ENCODE measurements at regions not wholly inside any gene's neighbourhood (a gene's known extent, or its start where the extent isn't known, plus 50 kb on each side); places are given as distances from the start of the nearest gene placed in this dataset.
A peak's percentile ranks its signal among the peaks of the same experiment; 100 is the strongest.
"Not testable (repeated sequence)": the region's sequence is repeated elsewhere in the genome, so short reads cannot be mapped to it uniquely, and the experiment has no call there.

DNA sequence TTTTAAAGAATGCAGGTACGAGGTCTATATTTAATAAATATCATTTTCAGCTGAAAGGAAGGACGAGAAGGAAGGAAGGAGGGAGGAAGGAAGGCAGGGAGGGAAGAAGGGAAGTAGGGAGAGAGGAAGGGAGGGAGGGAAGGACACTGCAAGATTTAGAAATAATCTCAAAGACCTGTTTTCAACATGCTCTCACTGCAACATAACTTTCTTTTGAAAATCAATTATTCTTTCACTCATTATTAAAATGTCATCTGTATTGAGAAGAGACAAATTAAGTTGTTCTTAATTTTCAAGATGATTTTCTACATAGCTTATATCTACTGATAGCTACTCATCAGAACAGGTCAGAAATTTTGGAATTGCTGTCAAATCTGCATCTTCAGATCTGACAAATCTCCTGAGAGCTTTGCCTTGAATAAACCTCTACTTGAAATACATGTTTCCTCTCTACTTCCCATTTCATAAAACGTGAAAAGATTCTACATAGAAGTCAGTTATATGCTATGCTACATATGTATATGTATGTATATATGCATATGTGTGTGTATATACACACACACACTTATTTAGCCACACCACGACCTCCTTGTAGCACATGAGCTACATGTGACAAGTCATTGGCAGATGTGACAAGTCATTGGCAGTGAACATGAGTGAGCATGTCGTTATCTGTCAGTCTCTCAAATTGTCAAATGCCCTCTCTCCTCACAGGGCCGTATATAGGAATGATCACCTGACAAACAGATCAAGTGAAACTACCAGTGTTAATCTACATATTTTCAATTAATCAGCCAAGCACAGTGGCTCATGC is 241.6 kb downstream of the LY86 start:
- H3K4me3 Mint-ChIP-seq = no peak overlapping the region
- H3K27ac Mint-ChIP-seq = no peak overlapping the region
- peaks cover 9% of the 10 kb centered on the region for H3K4me1 Mint-ChIP-seq
- ATAC-seq (ENCODE audit: low read depth) = no peak
- DNase-seq (ENCODE audit: low spot score in 2 of 2) = no peak
- H3K36me3 Mint-ChIP-seq = no peaks in the 10 kb centered on the region
- no peaks in the 10 kb centered on the region for H3K9me3 Mint-ChIP-seq
- peaks cover 18% of the 10 kb centered on the region for H3K27me3 Mint-ChIP-seq

DNA sequence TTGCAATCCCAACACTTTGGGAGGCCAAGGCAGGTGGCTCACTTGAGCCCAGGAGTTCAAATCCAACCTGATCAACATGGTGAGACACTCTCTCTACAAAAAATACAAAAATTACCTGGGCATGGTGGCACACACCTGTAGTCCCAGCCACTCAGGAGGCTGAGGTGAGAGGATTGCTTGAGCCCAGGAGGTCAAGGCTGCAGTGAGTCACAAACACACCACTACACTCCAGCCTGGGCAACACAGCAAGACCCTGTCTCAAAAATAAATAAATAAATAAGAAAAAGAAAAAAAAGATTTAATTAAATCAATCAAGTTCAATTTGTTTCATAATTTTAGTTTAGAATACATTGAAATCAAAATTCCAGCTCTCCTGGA is 242.2 kb downstream of the LY86 start:
- not testable (repeated sequence) for ATAC-seq (ENCODE audit: low read depth); H3K9me3 Mint-ChIP-seq; H3K27ac Mint-ChIP-seq; H3K4me3 Mint-ChIP-seq; H3K4me1 Mint-ChIP-seq; H3K36me3 Mint-ChIP-seq; DNase-seq (ENCODE audit: low spot score in 2 of 2)
- H3K27me3 Mint-ChIP-seq = peaks cover 16% of the 10 kb centered on the region

DNA sequence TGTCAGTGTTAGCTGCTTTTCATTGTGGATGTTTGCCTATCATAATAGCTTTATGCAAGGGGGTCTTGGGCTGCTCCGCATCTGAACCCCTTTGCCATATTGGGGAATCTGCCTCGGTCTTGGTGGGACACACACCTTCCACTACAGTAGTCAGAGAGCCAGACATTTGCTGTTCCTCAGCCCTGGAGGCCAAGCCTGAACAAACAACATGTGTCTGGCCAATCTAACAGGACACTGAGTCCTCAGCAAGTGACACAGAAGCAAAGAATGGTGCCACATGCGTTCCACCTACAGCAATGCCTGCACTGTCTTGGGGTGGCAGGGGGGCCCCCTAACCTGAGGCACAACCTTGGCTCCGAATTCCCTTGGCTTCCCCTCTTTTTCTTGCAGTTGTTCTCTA is 243.9 kb downstream of the LY86 start:
- no peaks in the 10 kb centered on the region for H3K9me3 Mint-ChIP-seq
- H3K27ac Mint-ChIP-seq = no peak overlapping the region
- peaks cover 13% of the 10 kb centered on the region for H3K27me3 Mint-ChIP-seq
- H3K36me3 Mint-ChIP-seq = no peaks in the 10 kb centered on the region
- H3K4me1 Mint-ChIP-seq = peaks cover 3% of the 10 kb centered on the region
- ATAC-seq (ENCODE audit: low read depth) = no peak
- DNase-seq (ENCODE audit: low spot score in 2 of 2) = no peak
- H3K4me3 Mint-ChIP-seq = no peak overlapping the region

DNA sequence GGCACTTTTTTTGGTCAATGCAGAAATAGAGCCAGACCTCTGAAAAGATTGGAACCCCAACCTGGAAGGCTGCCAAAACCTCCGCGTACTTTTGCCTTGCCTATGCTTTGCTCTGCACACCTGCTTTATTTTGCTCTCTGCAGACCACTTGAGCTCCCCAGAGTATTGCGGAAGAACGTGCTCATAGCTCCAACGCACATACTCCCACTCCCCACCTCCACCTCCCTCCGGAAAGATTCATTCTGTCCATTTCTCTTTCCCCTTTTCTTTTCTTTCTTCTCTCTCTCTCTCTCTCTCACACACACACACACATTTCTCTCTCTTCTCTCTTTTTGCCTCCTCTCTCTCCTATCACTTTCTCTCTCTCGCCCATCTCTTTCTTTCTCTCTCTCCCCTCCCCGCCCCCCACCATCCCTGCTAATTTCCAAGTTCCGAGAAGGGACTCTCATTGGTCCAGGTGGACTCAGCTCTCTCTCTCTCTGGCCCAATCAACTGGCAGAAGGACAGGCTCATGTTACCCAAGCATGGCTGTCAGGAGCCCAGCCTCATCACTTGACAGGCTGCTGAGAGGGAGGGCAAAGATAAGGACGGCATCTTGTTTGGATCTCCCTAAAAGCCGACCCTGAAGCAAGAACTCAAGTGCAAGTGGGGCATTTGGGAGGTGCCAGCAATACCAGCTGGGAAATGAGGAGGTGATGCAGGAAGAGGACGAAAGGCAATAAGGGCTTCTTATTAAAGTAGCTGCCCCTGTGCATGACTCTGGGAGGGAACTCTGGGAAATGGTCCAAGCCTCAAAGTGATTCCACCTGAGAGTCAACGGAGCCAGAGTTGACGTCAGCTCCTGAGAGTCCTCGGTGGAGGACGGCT is 246.1 kb downstream of the LY86 start:
- no peak for ATAC-seq (ENCODE audit: low read depth)
- Mint-ChIP-seq H3K27ac (no peak overlapping the region), H3K4me1 (peaks cover 3% of the 10 kb centered on the region)

DNA sequence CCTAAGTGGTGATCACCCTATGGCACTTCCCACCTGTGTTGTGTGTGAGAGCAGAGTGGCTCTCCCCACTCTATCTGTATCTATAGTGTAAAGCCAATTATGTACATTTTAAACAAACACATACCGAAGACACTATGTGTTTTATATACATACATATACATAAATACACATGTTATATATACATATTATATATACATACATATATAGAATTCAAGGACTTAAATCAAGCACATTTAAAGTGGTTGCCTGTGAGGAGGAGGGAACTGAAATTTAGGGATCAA is 246.6 kb downstream of the LY86 start:
- Mint-ChIP-seq H3K4me1 (peaks cover 3% of the 10 kb centered on the region), H3K9me3 (no peaks in the 10 kb centered on the region), H3K27ac (no peak overlapping the region), H3K27me3 (peaks cover 11% of the 10 kb centered on the region), H3K36me3 (no peaks in the 10 kb centered on the region), H3K4me3 (no peak overlapping the region)
- ATAC-seq (ENCODE audit: low read depth) (no peak), DNase-seq (ENCODE audit: low spot score in 2 of 2) (no peak)

More for the DNA sequence above, 246.1 kb downstream of the LY86 start:
- Mint-ChIP-seq H3K36me3 (no peaks in the 10 kb centered on the region), H3K4me3 (no peak overlapping the region), H3K27me3 (peaks cover 11% of the 10 kb centered on the region), H3K9me3 (no peaks in the 10 kb centered on the region)
- DNase-seq (ENCODE audit: low spot score in 2 of 2) = no peak

DNA sequence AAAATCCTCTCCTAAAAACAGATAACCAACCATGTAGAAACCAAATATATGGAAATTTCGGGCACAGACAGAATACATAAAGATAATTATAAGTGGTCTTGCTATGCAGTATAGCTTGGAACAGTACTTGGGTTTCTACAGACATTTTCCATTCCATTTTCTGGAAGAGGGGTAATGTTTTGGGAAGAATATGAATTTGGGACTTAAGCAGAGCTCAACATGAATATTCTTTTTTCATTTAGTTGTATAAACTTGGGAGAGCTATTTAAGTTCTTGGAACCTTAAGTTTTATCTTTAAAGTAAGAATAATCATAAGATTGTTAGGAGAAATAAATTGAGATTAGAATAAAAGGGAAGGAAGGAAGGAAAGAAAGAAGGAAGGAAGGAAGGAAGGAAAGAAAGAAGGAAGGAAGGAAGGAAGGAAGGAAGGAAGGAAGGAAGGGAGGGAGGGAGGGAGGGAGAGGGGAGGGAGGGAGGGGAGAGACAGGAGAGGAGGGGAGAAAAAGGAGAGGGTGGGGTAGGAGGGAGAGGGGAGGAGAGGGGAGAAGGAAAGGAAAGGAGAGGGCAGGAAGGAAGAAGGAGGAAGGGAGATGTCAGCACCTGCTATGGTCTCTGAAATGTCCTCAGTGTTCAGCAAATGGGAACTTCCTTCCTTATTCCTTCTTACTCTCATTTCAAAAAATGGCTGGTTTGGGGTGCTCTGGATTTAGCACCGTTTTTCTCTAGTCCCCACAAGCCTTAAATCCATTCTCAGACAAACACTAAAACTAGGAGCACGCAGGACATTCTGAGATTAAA is 248.3 kb downstream of the LY86 start:
- Mint-ChIP-seq H3K4me3 (no peak overlapping the region), H3K9me3 (no peaks in the 10 kb centered on the region), H3K36me3 (no peaks in the 10 kb centered on the region), H3K27ac (no peak overlapping the region), H3K27me3 (peaks cover 13% of the 10 kb centered on the region), H3K4me1 (peaks cover 12% of the 10 kb centered on the region)
- no peak for ATAC-seq (ENCODE audit: low read depth)
- DNase-seq (ENCODE audit: low spot score in 2 of 2) = no peak

DNA sequence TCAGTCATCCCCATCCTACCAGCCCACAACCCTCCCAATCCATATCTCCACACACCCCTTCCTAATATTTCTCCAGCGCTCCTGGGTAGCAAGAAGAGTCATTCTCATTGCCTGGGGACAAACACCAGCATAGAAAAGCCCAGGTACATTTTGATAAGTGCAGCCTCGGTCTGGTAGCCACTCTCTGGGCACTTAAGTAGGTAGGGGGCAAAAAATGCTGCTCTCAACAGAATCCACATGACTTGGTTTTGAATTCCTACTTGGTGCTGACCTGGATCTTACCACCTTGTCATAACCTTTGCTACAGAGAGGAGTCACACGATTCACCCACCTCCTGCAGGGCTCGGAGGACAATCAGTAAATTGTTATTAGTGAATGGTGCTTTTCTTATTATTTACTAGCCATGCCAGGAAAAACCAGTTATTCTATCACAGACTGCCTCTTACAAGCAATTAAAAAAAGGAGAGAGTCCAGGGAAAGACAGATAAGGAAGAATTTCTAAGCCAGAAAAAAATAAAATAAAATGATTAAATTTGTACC is 249.1 kb downstream of the LY86 start:
- H3K27ac Mint-ChIP-seq = no peak overlapping the region
- no peaks in the 10 kb centered on the region for H3K36me3 Mint-ChIP-seq
- H3K4me3 Mint-ChIP-seq = no peak overlapping the region
- peaks cover 10% of the 10 kb centered on the region for H3K27me3 Mint-ChIP-seq
- no peak for DNase-seq (ENCODE audit: low spot score in 2 of 2)
- peaks cover 14% of the 10 kb centered on the region for H3K4me1 Mint-ChIP-seq
- H3K9me3 Mint-ChIP-seq = no peaks in the 10 kb centered on the region
- ATAC-seq (ENCODE audit: low read depth) = no peak

DNA sequence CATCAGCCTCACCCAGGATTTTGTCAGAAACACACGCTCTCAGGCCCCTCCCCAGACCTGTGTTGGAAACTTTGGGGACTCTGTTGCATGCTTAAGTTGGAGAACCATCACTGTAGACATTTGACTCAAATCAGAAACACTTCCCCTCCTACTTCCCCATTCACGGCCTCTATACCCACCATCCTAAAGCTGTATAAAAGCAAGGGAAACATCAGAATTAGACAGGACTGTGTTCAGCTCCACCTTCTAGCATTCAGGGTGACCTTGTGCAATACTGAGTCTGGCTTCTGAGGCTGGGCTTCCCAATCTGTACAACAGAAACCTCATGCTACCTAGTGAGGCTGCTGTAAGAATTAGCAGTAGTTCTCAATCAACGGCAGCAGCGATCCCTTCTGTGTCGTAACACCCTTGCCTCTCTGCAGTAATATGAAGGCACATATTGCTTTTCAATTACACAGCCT is 252.3 kb downstream of the LY86 start:
- H3K4me1 Mint-ChIP-seq = peaks cover 11% of the 10 kb centered on the region
- H3K36me3 Mint-ChIP-seq = no peaks in the 10 kb centered on the region
- H3K27ac Mint-ChIP-seq = no peak overlapping the region
- ATAC-seq (ENCODE audit: low read depth) = peak; percentile 68
- DNase-seq (ENCODE audit: low spot score in 2 of 2) = no peak
- H3K4me3 Mint-ChIP-seq = no peak overlapping the region
- peaks cover 2% of the 10 kb centered on the region for H3K27me3 Mint-ChIP-seq
- H3K9me3 Mint-ChIP-seq = peaks cover 4% of the 10 kb centered on the region

DNA sequence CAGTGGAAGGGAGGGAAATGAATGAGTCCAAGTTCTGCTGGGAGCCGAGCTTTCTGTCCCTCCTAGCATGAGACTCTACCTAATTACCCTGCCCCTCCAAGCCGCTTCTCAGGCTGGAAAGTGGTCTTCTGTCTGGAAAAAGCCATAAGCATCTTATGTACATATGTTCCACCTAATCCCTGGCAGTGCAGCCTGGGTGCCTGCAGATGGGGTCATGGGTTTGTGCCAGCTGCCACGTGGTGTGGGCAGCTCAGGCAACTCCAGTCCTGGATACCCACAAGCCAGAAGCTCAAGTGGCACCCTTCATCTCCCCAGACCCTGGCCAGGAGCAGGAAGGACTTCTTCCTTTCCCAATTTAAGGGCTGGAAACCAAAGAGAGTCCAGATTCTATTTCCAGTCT is 253.1 kb downstream of the LY86 start:
- Mint-ChIP-seq H3K36me3 (no peaks in the 10 kb centered on the region), H3K4me1 (peaks cover 11% of the 10 kb centered on the region), H3K27ac (no peak overlapping the region), H3K4me3 (no peak overlapping the region), H3K27me3 (peaks cover 2% of the 10 kb centered on the region), H3K9me3 (peaks cover 8% of the 10 kb centered on the region)
- ATAC-seq (ENCODE audit: low read depth) (no peak), DNase-seq (ENCODE audit: low spot score in 2 of 2) (no peak)

DNA sequence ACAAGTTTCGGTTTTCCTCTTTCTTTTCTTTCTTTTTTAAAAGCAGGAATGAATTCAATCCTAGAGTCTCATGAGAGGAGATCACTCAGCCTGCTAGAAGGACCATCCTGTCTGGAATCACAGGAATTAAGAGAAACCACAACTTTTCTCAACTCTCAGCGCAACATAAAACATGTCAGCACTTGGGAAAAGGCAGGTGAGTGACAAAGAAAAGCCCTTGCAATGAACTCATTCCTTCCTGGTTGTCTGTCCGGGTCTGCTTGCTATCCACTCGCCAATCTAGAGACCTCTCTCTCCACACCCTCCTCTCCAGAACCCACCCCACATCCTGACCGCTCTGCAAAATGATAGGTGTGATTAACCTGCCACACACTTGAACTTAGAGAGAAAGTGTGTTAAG is 253.8 kb downstream of the LY86 start:
- H3K27me3 Mint-ChIP-seq = peaks cover 2% of the 10 kb centered on the region
- DNase-seq (ENCODE audit: low spot score in 2 of 2) (no peak), ATAC-seq (ENCODE audit: low read depth) (no peak)
- H3K36me3 Mint-ChIP-seq = no peaks in the 10 kb centered on the region
- no peak overlapping the region for H3K27ac Mint-ChIP-seq
- H3K4me3 Mint-ChIP-seq = no peak overlapping the region
- H3K4me1 Mint-ChIP-seq = peaks cover 11% of the 10 kb centered on the region
- peaks cover 8% of the 10 kb centered on the region for H3K9me3 Mint-ChIP-seq

DNA sequence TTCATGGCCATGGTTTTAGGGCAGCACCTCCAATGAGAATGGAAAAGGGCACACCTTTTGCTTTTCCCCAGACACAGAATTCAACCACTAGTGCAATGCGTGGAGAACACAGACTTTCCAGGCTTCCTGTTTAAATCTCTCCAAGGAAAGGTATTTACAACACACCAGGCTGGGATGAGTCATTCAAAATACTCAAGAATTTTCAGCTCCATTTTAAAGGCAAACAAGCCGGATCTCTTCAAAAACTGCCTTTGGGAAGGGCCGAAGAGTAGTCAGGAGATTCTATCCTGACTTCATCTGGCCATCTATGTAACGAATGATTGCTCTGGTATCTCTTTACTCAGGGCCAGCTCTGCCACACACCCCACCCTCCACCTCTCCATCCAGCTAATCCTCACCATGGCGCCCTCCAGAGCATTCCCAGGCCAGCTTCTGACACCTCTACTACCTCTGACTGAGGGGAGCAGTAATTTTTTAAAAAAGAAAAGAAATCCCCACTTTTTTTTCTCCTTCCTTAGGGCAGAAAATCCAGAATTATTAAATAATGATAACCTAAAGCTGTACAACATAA is 254.6 kb downstream of the LY86 start:
- no peak overlapping the region for H3K27ac Mint-ChIP-seq
- no peak for ATAC-seq (ENCODE audit: low read depth)
- DNase-seq (ENCODE audit: low spot score in 2 of 2) = no peak
- peaks cover 11% of the 10 kb centered on the region for H3K4me1 Mint-ChIP-seq
- peaks cover 8% of the 10 kb centered on the region for H3K9me3 Mint-ChIP-seq
- H3K4me3 Mint-ChIP-seq = no peak overlapping the region
- H3K36me3 Mint-ChIP-seq = no peaks in the 10 kb centered on the region
- H3K27me3 Mint-ChIP-seq = peaks cover 2% of the 10 kb centered on the region

DNA sequence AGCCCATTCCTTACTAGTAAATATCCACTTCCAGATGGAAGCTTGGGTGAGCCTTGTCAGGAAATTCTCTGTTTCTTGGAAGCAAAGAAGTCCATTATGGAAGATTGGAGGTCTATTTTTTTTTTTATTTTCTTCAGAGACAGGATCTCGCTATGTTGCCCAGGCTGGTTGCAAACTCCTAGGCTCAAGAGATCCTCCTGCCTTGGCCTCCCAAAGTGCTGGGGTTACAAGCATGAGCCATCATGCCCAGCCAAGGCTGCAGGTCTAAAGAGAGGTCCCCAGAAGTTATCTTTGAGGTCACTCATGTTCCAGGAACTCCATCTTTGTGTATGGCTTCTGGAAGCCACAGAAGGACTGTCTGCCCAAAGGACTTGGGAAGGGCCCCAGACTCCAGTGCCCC is 255.3 kb downstream of the LY86 start:
- ATAC-seq (ENCODE audit: low read depth) (no peak), DNase-seq (ENCODE audit: low spot score in 2 of 2) (no peak)
- Mint-ChIP-seq H3K27me3 (peaks cover 2% of the 10 kb centered on the region), H3K4me1 (peaks cover 11% of the 10 kb centered on the region), H3K9me3 (peaks cover 8% of the 10 kb centered on the region), H3K36me3 (no peaks in the 10 kb centered on the region), H3K27ac (no peak overlapping the region), H3K4me3 (no peak overlapping the region)

DNA sequence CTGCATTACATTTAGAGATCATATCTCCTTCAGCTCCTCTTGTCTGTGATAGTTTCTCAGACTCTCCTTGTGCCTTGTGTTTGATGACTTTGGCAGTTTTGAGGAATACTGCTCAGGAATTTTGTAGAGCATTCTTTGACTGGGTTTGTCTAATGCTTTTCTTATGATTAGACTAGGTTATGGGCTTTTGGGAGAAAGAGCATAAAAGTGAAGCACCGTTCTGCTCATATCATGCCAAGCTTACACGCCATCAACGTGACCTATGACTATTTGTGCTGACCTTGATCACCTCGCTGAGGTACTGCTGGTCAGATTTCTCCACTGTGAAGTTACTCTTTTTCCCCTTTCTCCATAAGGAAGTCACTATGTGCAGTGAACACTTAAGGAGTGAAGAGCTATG is 256.0 kb downstream of the LY86 start:
- Mint-ChIP-seq H3K4me1 (peaks cover 11% of the 10 kb centered on the region), H3K27ac (no peak overlapping the region), H3K27me3 (peaks cover 2% of the 10 kb centered on the region), H3K36me3 (no peaks in the 10 kb centered on the region), H3K9me3 (peaks cover 8% of the 10 kb centered on the region), H3K4me3 (no peak overlapping the region)
- DNase-seq (ENCODE audit: low spot score in 2 of 2) = no peak
- no peak for ATAC-seq (ENCODE audit: low read depth)

Measured in memory B cell (primary cell).